ENCODE measurements at regions not wholly inside any gene's neighbourhood (a gene's known extent, or its start where the extent isn't known, plus 50 kb on each side); places are given as distances from the start of the nearest gene placed in this dataset.

DNA sequence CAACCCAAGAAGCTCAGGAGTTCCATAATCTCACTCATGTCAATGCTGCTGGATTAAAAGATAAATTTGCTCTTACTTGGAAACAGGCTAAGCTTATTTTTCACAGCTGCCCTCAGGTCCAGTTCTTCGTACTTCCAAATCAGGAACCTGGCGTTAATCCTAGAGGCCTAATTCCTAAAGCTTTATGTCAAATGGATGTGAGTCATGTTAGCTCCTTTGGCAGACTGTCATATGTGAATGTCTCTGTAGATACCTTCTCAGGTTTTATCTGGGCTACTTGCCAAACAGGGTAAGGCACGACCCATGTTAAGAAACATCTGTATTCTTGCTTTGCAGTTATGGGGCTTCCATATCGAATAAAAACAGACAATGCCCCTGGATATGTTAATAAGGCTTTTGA is 504.6 kb downstream of the ALG10 start:
- no peak for DNase-seq (ENCODE audit: low spot score)

DNA sequence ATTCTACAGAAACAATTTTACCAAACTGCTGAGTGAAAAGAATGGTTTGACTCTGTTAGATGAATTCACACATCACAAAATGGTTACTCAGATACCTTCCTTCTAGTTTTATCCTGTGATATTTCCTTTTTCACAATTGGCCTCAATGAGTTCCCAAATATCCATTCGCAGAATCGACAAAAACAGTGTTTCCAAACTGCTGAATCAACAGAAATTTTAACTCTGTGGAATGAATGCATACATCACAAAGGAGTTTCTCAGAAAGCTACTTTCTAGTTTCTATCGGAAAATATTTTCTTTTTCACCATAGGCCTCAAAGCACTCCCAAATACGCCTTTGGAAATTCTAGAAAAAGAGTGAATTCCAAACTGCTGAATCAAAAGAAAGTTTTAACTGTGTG is 525.0 kb downstream of the ALG10 start:
- DNase-seq (ENCODE audit: low spot score) = no peak

- no peak for DNase-seq (ENCODE audit: low spot score)
Observed at GRCh38 chr12:34591966-34592365, 569.7 kb downstream of the ALG10 start.

DNA sequence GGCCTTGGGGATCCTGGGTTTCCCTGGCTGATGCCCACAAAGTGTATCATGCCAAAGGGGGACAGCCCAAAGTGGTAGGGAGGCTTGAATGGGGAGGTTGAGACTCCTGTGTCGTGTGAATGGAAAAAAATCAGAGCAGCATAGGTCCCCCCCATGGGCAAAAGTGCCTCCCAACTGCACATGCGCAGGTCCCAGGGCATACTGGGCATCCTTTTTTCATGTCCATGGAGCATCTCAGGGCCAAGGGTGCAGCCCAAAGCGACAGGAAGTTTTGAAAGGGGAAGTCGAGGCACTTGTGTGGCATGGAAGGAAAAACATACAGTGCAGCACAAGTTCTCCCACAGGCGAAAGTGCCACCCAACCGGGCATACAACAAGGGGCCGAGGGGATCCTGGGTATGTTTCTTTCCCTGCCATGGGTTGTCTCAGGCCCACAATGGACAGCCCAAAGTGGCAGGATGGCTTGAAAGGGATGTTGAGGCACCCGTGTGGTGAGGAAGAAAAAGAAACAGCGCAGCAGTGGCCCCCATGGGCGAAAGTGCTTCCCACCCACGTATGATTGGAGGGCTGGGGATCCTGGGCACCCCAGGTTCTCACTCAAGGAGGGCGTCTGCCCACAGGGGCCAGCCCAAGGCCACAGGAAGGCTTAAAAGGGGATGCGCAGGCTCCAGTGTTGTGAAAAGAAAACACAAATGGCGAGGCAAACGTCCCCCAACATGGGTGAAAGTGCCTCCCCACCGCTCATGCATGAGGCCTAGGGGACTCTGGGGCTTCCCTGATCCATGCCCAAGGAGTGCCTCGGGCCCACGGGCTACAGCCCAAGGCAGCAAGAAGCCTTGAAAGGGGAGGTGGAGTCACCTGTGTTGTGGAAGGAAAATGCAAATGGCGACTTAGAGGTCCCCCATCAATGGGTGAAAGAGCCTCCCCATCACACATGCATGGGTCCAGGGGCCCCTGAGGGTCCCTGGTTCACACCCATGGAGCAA is 573.7 kb downstream of the ALG10 start:
- no peak for DNase-seq (ENCODE audit: low spot score)

DNA sequence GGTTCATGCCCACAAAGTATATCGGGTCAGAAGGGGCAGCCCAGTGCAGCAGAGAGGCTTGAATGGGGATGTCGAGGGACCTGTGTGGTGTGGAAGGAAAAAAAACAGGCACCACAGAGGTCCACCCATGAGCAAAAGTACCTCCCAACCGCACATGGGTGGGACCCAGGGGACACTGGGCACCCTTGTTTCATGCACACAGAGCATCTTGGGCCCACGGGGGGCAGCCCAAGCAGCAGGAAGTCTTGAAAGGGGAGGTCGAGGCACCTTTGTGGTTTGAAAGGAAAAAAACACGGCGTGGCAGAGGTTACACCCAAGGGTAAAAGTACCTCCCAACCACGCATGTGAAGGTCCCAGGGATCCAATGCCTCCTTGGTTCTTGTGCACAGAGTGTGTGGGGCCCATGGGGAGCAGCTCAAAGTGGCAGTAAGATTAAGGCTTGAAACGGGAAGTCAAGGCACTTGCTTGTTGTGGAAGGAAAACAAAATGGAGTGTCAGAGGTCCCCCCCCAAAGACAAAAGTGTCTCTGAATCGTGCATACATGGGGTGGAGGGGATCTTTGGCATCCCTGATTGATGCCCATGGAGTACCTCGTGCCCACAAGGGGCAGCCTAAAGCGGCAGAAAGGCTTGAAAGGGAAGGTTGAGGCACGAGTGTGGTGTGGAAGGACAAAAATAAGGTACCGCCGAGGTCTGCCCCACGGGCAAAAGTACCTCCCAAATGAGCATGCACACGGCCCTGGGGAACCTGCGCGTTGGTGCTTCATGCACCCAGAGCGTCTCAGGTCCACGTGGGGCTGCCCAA is 575.5 kb downstream of the ALG10 start:
- no peak for DNase-seq (ENCODE audit: low spot score)

DNA sequence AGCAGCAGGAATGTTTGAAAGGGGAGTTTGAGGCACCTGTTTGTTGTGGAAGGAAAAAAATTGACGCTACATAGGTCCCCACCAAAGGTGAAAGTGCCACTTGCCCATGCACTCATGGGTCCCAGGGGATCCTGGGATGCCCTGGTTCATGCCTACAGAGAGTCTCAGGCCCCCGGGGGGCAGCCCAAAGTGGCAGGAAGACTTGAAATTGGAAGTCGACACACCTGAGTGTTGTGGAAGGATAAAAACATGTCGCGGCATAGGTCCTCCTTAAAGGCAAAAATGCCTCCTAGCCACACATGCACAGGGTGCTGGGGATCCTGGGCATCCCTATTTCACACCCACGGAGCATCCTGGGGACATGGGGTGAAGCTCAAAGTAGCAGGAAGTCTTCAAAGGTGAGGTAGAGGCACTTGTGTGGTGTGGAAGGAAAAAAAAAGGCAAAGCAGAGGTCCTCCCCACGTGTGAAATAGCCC is 576.1 kb downstream of the ALG10 start:
- DNase-seq (ENCODE audit: low spot score) = no peak

DNA sequence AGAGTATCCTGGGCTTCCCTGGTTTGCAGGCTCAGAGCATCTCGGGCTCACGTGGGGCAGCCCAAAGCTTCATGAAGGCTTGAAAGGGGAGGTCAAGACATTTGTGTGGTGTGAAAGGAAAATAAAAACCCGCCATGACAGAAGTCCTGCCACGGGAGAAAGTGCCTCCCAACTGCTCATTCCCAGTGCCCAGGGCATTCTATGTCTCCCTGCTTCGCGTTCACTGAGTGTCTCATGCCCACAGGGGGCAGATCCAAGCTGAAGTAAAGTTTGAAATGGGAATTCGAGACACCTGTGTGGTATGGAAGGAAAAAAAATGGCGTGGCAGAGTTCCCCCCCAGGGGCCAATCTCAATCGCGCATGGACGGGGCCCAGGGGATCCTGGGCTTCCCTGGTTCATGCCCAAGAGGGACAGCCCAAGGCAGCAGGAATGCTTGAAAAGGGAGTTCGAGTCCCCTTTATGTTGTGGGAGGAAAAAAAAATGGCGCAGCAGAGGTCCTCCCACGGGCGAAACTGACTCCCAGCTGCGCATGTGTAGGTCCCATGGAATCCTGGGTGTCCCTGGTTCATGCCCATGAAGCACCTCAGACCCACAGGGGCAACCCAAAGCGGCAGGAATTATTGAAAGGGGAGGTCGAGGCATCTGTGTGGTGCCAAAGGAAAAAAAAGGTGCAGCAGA is 576.7 kb downstream of the ALG10 start:
- no peak for DNase-seq (ENCODE audit: low spot score)

DNA sequence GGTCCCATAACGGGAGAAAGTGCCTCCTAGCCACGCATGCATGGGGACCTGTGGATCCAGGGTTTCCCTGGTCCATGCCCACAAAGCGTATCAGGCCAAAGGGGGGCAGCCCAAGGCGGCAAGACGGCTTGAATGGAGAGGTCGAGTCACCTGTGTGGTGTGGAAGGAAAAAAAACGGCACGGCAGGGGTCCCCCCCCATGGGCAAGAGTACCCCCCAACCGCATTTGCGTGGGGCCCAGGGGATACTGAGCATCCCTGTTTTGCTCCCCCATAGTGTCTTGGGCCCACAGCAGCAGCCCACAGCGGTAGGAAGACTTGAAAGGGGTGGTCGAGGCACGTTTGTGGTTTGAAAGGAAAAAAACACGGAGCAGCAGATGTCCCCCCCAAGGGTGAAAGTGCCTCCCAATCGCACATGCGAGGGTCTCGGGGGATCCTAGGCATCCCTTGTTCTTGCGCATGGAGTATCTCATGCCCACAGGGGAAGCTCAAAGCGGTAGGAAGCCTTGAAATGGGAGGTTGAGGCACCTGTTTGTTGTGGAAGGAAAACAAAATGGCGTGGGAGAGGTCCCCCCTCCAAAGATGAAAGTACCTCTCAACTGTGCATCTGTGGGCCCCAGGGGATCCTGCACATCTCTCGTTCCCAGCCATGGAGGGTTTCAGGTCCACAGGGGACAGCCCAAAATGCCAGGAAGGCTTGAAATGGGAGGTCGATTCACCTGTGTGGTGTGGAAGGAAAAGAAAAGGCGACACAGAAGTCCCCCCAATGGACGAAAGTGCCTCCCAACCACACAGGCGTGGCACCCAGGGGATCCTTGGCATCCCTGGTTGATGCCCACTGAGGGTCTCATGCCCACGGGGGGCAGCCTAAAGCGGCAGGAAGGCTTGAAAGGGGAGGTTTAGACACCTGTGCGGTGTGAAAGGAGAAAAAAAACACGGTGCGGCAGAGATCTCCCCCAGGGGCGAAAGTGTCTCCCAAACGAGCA is 577.5 kb downstream of the ALG10 start:
- DNase-seq (ENCODE audit: low spot score) = no peak

DNA sequence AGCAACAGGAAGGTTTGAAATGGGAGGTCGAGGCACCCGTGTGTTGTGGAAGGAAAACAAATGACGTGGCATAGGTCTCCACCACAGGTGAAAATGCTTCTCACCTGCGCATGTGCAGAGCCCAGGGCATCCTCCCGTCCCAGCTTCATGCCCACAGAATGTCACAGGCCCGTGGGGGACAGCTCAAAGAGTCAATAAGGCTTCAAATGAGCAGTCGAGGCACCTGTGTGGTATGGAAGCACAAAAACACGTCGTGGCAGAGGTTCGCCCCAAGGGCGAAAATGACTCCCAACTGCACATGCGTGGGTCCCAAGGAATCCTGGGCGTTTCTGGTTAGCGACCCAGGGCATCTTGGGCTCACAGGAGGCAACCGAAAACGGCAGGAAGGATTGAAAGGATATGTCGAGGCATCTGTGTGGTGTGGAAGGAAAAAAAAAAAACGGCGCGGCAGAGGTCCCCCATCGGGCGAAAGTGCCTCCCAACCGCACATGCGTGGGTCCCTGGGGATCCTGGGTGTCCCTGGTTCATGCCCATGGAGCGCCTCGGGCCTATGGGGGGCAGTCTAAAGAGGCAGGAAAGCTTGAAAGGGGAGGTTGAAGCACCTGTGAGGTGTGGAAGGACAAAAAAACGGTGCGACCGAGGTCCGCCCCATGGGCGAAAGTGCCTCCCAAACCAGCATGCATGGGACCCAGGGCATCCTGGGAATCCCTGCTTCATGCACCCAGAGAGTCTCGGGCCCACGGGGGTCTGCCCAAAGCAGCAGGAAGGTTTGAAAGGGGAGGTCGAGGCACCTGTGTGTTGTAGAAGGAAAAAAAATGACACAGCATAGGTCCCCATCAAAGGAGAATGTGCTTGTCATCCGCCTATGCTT is 578.5 kb downstream of the ALG10 start:
- DNase-seq (ENCODE audit: low spot score) = no peak

DNA sequence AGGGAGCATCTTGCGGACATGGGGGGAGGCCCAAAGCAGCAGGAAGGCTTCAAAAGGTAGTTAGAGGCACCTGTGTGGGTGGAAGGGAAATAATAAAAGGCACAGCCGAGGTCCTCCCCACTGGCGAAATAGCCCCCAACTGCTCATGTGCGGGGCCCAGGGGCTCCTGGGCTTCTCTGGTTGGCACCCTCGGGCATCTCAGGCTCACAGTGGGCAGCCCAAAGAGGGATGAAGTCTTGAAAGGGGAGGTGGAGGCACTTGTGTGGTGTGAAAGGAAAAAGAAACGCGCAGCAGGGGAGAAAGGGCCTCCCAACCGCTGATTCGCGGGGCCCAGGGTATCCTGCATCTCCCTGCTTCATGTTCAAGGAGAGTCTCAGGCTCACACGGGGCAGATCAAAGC is 579.4 kb downstream of the ALG10 start:
- DNase-seq (ENCODE audit: low spot score) = no peak

- DNase-seq (ENCODE audit: low spot score) = no peak
Observed at GRCh38 chr12:34602213-34602940, 580.1 kb downstream of the ALG10 start.

- DNase-seq (ENCODE audit: low spot score) = no peak
Observed at GRCh38 chr12:34603382-34604035, 581.2 kb downstream of the ALG10 start.

GRCh38 chr12:34604227-34604626 is 581.9 kb downstream of the ALG10 start:
- DNase-seq (ENCODE audit: low spot score) = no peak

DNA sequence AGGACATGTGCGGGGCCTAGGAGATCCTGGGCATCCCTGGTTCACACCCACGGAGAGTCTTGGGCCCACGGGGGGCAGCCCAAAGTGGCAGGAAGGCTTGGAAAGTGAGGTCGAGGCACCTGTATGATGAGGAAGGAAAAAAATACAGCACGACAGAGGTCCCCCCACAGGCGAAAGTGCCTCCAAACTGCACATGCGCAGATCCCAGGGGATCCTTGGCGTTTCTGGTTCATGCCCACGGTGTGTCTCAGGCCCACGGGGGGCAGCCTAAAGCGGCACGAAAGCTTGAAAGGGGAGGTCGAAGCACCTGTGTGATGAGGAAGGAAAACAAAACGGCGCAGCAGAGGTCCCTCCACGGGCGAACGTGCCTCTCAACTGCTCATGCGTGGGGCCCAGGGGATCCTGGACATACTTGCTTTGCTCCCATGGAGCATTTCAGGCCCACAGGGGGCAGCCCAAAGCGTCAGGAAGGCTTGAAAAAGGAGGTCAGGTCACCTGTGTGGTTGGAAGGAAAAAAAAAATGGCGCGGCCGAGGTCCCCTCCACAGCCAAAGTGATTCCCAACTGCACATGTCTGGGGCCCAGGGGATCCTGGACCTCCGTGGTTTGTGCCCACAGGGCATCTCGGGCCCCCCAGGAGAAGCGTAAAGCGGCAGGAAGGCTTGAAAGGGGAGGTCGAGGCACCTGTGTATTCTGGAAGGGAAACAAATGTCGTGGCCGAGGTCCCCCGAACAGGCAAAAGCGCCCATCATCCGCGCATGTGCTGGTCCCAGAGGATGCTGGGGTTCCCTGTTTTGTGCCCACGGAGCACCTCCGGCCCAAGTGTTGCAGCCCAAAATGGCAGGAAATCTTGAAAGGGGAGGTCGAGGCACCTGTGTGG is 582.6 kb downstream of the ALG10 start:
- DNase-seq (ENCODE audit: low spot score) = no peak

DNA sequence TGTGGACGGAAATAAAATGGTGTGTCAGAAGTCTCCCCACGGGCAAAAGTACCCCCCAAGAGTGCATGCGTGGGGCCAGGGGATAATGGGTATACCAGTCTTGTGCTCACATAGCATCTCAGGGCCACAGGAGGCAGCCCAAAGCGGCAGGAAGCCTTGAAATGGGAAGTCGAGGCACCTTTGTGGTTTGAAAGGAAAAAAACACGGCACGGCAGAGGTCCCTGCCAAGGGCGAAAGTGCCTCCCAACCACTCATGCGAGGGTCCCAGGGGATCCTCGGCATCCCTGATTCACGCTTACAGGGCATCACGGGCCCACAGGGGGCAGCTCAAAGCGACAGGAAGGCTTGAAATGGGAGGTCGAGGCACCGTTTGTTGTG is 583.2 kb downstream of the ALG10 start:
- DNase-seq (ENCODE audit: low spot score) = no peak

DNA sequence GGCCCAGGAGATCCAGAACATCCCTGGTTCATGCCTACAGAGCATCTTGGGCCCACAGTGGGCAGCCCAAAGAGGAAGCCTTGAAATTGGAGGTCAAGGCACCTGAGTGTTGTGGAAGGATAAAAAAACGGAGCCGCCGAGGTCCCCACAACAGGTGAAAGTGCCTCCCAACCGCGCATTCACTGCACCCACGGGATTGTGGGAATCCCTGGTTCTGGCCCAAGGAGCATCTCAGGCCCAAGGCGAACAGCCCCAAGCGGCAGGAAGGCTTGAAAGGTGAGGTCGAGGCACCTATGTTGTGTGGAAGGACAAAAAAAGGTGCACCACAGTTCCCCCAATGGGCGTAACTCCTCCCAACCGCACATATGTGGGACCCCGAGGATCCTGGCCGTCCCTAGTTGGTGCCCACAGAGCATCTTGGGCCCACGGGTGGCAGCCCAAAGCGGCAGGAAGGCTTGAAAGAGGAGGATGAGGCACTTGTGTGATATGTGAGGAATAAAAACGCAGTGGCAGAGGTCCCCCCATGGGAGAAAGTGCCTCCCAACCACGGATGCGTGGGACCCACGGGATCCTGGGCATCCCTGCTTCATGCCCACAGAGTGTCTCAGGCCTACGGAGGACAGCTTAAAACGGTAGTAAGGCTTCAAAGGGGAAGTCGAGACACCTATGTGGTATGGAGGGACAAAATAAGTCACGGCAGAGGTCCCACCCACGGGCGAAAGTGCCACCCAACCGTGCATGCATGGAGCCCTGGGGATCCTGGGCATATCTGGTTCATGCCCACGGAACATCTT is 583.9 kb downstream of the ALG10 start:
- DNase-seq (ENCODE audit: low spot score) = no peak

All from HT-29 (cell line).